Gastrocnemius medialis (tissue), 4 donors: ENCODE measurements at regions not wholly inside any gene's neighbourhood (a gene's known extent, or its start where the extent isn't known, plus 50 kb on each side); places are given as distances from the start of the nearest gene placed in this dataset.

ENCODE experiments used
- POLR2A ChIP-seq, 2 donors: fragments of 450-650 bp; IDR thresholded peaks; one replicate each; pipeline ENCODE4 v1.6.1; 2017; ENCODE audit warnings: antibody characterized with exemption in 2 of 2, mild to moderate bottlenecking in 2 of 2, moderate library complexity in 2 of 2
- TF ChIP-seq, protein P1 (sequence below), 5 experiments: fragments of 450-650 bp in 3 of 5; fragments of 200-600 bp in 2 of 5; sonication (generic) in 2 of 5; IDR thresholded peaks in 4 of 5; conservative IDR thresholded peaks in 1 of 5; 1 replicate in 4 of 5; 2 replicates in 1 of 5; pipeline ENCODE4 v1.5.1; 2016 to 2019; ENCODE audit warnings: antibody characterized with exemption in 5 of 5, mild to moderate bottlenecking in 3 of 5, moderate library complexity in 3 of 5

DNA sequence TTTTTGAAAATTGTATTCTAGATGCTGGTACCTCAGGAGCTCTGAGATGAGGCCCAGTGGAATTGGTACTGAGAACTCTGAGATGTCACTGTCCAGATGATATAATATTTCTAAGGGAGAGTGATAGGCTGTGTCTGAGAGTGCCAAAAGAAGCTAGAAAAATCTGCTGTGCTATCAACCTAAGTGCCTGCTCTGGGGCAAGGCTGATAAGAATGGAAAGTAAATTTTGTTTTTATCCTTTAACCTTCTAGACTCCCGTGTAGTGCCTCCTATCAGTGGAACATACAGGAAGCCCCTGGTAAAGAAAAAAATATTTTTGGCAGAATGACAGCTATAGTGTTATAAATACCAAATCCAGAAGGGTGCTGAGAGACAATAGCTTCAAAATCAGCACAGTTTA is 348.2 kb downstream of the TFAP2B start:
- TF ChIP-seq, protein P1, sequence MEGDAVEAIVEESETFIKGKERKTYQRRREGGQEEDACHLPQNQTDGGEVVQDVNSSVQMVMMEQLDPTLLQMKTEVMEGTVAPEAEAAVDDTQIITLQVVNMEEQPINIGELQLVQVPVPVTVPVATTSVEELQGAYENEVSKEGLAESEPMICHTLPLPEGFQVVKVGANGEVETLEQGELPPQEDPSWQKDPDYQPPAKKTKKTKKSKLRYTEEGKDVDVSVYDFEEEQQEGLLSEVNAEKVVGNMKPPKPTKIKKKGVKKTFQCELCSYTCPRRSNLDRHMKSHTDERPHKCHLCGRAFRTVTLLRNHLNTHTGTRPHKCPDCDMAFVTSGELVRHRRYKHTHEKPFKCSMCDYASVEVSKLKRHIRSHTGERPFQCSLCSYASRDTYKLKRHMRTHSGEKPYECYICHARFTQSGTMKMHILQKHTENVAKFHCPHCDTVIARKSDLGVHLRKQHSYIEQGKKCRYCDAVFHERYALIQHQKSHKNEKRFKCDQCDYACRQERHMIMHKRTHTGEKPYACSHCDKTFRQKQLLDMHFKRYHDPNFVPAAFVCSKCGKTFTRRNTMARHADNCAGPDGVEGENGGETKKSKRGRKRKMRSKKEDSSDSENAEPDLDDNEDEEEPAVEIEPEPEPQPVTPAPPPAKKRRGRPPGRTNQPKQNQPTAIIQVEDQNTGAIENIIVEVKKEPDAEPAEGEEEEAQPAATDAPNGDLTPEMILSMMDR (IDR thresholded peaks at IDR 0.05 in 4 of 5, conservative IDR thresholded peaks at IDR 0.05 in 1 of 5): no peak
- TF ChIP-seq POLR2A (IDR thresholded peaks at IDR 0.05): no peak
